Stimulated activated CD8-positive, alpha-beta memory T cell treated with anti-CD3 and anti-CD28 coated beads, Interleukin-12 subunit alpha, Interleukin-12 subunit beta, amount 100 ng/mL, for 24 hours (primary cell): ENCODE measurements at regions not wholly inside any gene's neighbourhood (a gene's known extent, or its start where the extent isn't known, plus 50 kb on each side); places are given as distances from the start of the nearest gene placed in this dataset.

ENCODE experiments used
- DNase-seq: peaks from one replicate; pipeline ENCODE4 v3.0.0-alpha.2; 2020; ENCODE audit errors: extremely low read depth

- DNase-seq, result no peak
Measured at GRCh38 chr1:221069986-221070385, 190.7 kb downstream of the HLX start.

- no peak for DNase-seq
Measured at GRCh38 chr1:221071777-221072176, 192.5 kb downstream of the HLX start.

- DNase-seq, result no peak
Measured at GRCh38 chr1:221072214-221072613, 193.0 kb downstream of the HLX start.

GRCh38 chr1:221074332-221074731 lies 195.1 kb downstream of the HLX start:
- no peak for DNase-seq

- DNase-seq, result no peak
Measured at GRCh38 chr1:221075911-221076310, 196.7 kb downstream of the HLX start.

GRCh38 chr1:221076391-221076811 lies 197.2 kb downstream of the HLX start:
- DNase-seq, result no peak

- DNase-seq, result no peak
Measured at GRCh38 chr1:221078260-221078965, 199.2 kb downstream of the HLX start.

GRCh38 chr1:221083902-221084301 lies 204.7 kb downstream of the HLX start:
- DNase-seq, result no peak

GRCh38 chr1:221084681-221085080 lies 205.4 kb downstream of the HLX start:
- no peak for DNase-seq

GRCh38 chr1:221085701-221086375 lies 206.6 kb downstream of the HLX start:
- DNase-seq, result no peak

- no peak for DNase-seq
Measured at GRCh38 chr1:221087919-221088318, 208.7 kb downstream of the HLX start.

GRCh38 chr1:221089273-221089672 lies 210.0 kb downstream of the HLX start:
- DNase-seq, result no peak

- no peak for DNase-seq
Measured at GRCh38 chr1:221089803-221090202, 210.6 kb downstream of the HLX start.

GRCh38 chr1:221093903-221094791 lies 214.9 kb downstream of the HLX start:
- no peak for DNase-seq

GRCh38 chr1:221097479-221098281 lies 218.4 kb downstream of the HLX start:
- no peak for DNase-seq

- no peak for DNase-seq
Measured at GRCh38 chr1:221098471-221099405, 219.5 kb downstream of the HLX start.

GRCh38 chr1:221099747-221100595 lies 220.7 kb downstream of the HLX start:
- DNase-seq, result no peak

GRCh38 chr1:221100611-221101010 lies 221.4 kb downstream of the HLX start:
- no peak for DNase-seq

GRCh38 chr1:221101807-221102605 lies 222.8 kb downstream of the HLX start:
- no peak for DNase-seq
